PFSK-1 (cell line): ENCODE measurements at regions not wholly inside any gene's neighbourhood (a gene's known extent, or its start where the extent isn't known, plus 50 kb on each side); places are given as distances from the start of the nearest gene placed in this dataset.

Experiments
- FOXP2 ChIP-seq: optimal IDR thresholded peaks from 2 replicates; pipeline ENCODE3; 2011; ENCODE audit warnings: borderline replicate concordance, control low read depth, inconsistent platforms; ENCODE audit not compliant: insufficient read depth; ENCODE audit errors: extremely low read length, extremely low read depth
- POLR2AphosphoS5 ChIP-seq: IDR thresholded peaks from 2 replicates; pipeline ENCODE4 v1.6.1; 2012; ENCODE audit warnings: low read depth, mild to moderate bottlenecking, control low read depth, low read length, moderate library complexity
- REST ChIP-seq, 2 experiments: IDR thresholded peaks; 2 replicates each; pipeline versions ENCODE4 v1.6.1 to v1.8.0; 2011 to 2012; ENCODE audit warnings: low read depth in 2 of 2, low read length in 2 of 2, control low read depth in 1 of 2, inconsistent platforms in 1 of 2, mild to moderate bottlenecking in 1 of 2, moderate library complexity in 1 of 2; ENCODE audit not compliant: insufficient read depth in 1 of 2
- SIN3A ChIP-seq: IDR thresholded peaks from 2 replicates; pipeline ENCODE4 v1.6.1; 2012; ENCODE audit warnings: mild to moderate bottlenecking, low read length, moderate library complexity, borderline replicate concordance; ENCODE audit not compliant: insufficient read depth
- TAF1 ChIP-seq: IDR thresholded peaks from 2 replicates; pipeline ENCODE4 v1.6.1; 2012; ENCODE audit warnings: low read length, control low read depth, borderline replicate concordance; ENCODE audit not compliant: insufficient read depth

- TF ChIP-seq POLR2AphosphoS5 (no peak), REST (IDR thresholded peaks at IDR 0.05; ENCODE audit: insufficient read depth in 1 of 2, low read depth in 2 of 2, low read length in 2 of 2) (no peak), TAF1 (no peak)
Observed at GRCh38 chr5:118173340-118173739, 815.0 kb downstream of the DTWD2 start.

GRCh38 chr5:118165619-118166018 is 822.7 kb downstream of the DTWD2 start:
- TF ChIP-seq TAF1 (no peak), POLR2AphosphoS5 (no peak), FOXP2 (no peak), REST (IDR thresholded peaks at IDR 0.05; ENCODE audit: insufficient read depth in 1 of 2, low read depth in 2 of 2, low read length in 2 of 2) (no peak), SIN3A (no peak)

GRCh38 chr5:118156181-118156580 is 832.2 kb downstream of the DTWD2 start:
- no peak for TF ChIP-seq SIN3A
- TF ChIP-seq REST (IDR thresholded peaks at IDR 0.05; ENCODE audit: insufficient read depth in 1 of 2, low read depth in 2 of 2, low read length in 2 of 2), result no peak
- TF ChIP-seq FOXP2, result no peak
- no peak for TF ChIP-seq TAF1
- TF ChIP-seq POLR2AphosphoS5, result no peak

GRCh38 chr5:118146824-118147223 is 841.5 kb downstream of the DTWD2 start:
- TF ChIP-seq REST (IDR thresholded peaks at IDR 0.05; ENCODE audit: insufficient read depth in 1 of 2, low read depth in 2 of 2, low read length in 2 of 2), result no peak
- TF ChIP-seq FOXP2, result no peak
- no peak for TF ChIP-seq SIN3A
- TF ChIP-seq POLR2AphosphoS5, result no peak
- TF ChIP-seq TAF1, result no peak

- no peak for TF ChIP-seq FOXP2
- TF ChIP-seq POLR2AphosphoS5, result no peak
- no peak for TF ChIP-seq REST (IDR thresholded peaks at IDR 0.05; ENCODE audit: insufficient read depth in 1 of 2, low read depth in 2 of 2, low read length in 2 of 2)
- TF ChIP-seq SIN3A, result no peak
- no peak for TF ChIP-seq TAF1
Observed at GRCh38 chr5:118144540-118144939, 843.8 kb downstream of the DTWD2 start.
